Caco-2 (cell line): ENCODE measurements at regions not wholly inside any gene's neighbourhood (a gene's known extent, or its start where the extent isn't known, plus 50 kb on each side); places are given as distances from the start of the nearest gene placed in this dataset.
"Not testable (repeated sequence)": the region's sequence is repeated elsewhere in the genome, so short reads cannot be mapped to it uniquely, and the experiment has no call there.

Experiments used
- BruUV-seq: library from RNA; stranded (reverse); fragments of 400-500 nt; replicated peaks from 2 replicates; lab custom pipeline; 2021; lab: Mats Ljungman, UMichigan
- CTCF ChIA-PET: fragments of 300-600 bp; sonication (Branson Sonifier 250); formaldehyde crosslinking; loops from one replicate; lab custom pipeline; 2022; ENCODE audit warnings: antibody characterized with exemption; lab: Charles Lee
- POLR2A ChIA-PET: fragments of 300-600 bp; sonication (Branson Sonifier 250); formaldehyde crosslinking; loops from one replicate; lab custom pipeline; 2022; ENCODE audit warnings: antibody characterized with exemption; lab: Charles Lee
- DNase-seq, 2 experiments: peaks; one replicate each; pipeline versions ENCODE4 v3.0.0 to v3.0.0-alpha.2; 2020 to 2022
- H3K27me3 ChIP-seq: replicated peaks from 2 replicates; pipeline ENCODE4 v1.6.0; 2011; ENCODE audit warnings: low read length; ENCODE audit not compliant: control insufficient read depth, insufficient read depth
- H3K36me3 ChIP-seq: 2 replicates; pipeline ENCODE4 v1.5.1; 2011; ENCODE audit warnings: low read length; ENCODE audit not compliant: control insufficient read depth, insufficient read depth
- H3K4me1 ChIP-seq: fragments of 250-450 bp; sonication (Bioruptor Pico); 2 replicates; pipeline ENCODE4 v1.5.1; 2020; ENCODE audit warnings: mild to moderate bottlenecking
- H3K4me3 ChIP-seq: 2 replicates; pipeline ENCODE4 v1.5.1; 2011; ENCODE audit warnings: low read depth, mild to moderate bottlenecking, control low read depth, low read length
- H3K9me3 ChIP-seq: fragments of 250-450 bp; sonication (Bioruptor Pico); 2 replicates; pipeline ENCODE4 v1.5.1; 2020; ENCODE audit warnings: mild to moderate bottlenecking, moderate library complexity
- H3K27ac Mint-ChIP-seq: one replicate; pipeline ENCODE4 v1.8.0; 2022; ENCODE audit warnings: mixed read lengths; ENCODE audit not compliant: unreplicated experiment
- H3K27me3 Mint-ChIP-seq: one replicate; pipeline ENCODE4 v1.8.0; 2022; ENCODE audit warnings: mixed read lengths; ENCODE audit not compliant: insufficient read depth, unreplicated experiment
- H3K36me3 Mint-ChIP-seq: one replicate; pipeline ENCODE4 v1.8.0; 2022; ENCODE audit warnings: mild to moderate bottlenecking, mixed read lengths; ENCODE audit not compliant: insufficient read depth, unreplicated experiment
- H3K4me1 Mint-ChIP-seq: one replicate; pipeline ENCODE4 v1.8.0; 2022; ENCODE audit warnings: low read depth, mixed read lengths; ENCODE audit not compliant: unreplicated experiment
- H3K4me3 Mint-ChIP-seq: one replicate; pipeline ENCODE4 v1.8.0; 2022; ENCODE audit warnings: mild to moderate bottlenecking, moderate library complexity, mixed read lengths; ENCODE audit not compliant: unreplicated experiment
- H3K9me3 Mint-ChIP-seq: one replicate; pipeline ENCODE4 v1.8.0; 2022; ENCODE audit warnings: mixed read lengths; ENCODE audit not compliant: unreplicated experiment
- CTCF ChIP-seq, 2 experiments: fragments of 200-600 bp in 1 of 2; IDR thresholded peaks; 1 replicate in 1 of 2; 2 replicates in 1 of 2; pipeline versions ENCODE4 v1.5.1 to v1.8.0; 2011 to 2022; ENCODE audit warnings: antibody characterized with exemption in 1 of 2, control low read depth in 1 of 2, inconsistent platforms in 1 of 2, low read depth in 1 of 2, low read length in 1 of 2, mild to moderate bottlenecking in 1 of 2, moderate library complexity in 1 of 2; ENCODE audit not compliant: insufficient read depth in 1 of 2, severe bottlenecking in 1 of 2, unreplicated experiment in 1 of 2
- intact Hi-C: fragments of 100-400 bp; cut with micrococcal nuclease; formaldehyde crosslinking; loops from one replicate; pipeline ENCODE4 v1.10.0; 2022; ENCODE audit not compliant: unreplicated experiment

DNA sequence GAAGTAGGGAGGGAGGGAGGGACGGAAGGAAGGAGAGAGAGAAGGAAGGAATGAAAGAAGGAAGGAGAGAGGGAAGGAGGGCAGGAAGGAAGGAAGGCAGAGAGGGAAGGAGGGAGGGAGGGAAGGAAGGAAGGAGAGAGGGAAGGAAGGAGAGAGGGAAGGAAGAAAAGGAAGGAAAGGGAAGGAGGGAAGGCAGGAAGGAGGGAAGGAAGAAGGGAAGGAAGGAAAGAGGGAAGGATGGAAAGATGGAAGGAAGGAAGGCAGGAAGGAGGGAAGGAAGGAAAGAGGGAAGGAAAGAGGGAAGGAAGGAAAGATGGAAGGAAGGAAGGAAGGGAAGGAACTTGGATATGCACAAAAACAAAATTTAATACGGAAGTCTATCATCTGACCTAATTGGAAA lies 844.5 kb upstream of the DEFB115 start:
- Mint-ChIP-seq H3K27ac (no peak overlapping the region), H3K27me3 (no peaks in the 10 kb centered on the region), H3K4me1 (no peaks in the 10 kb centered on the region), H3K36me3 (no peaks in the 10 kb centered on the region), H3K9me3 (peaks cover 12% of the 10 kb centered on the region), H3K4me3 (no peak overlapping the region)
- H3K27me3 ChIP-seq: no peaks in the 10 kb centered on the region
- ChIA-PET CTCF (no interaction called here), POLR2A (no interaction called here)
- H3K4me1 ChIP-seq: no peaks in the 10 kb centered on the region
- no peak for TF ChIP-seq CTCF (IDR thresholded peaks at IDR 0.05; ENCODE audit: insufficient read depth in 1 of 2, low read depth in 1 of 2, low read length in 1 of 2, severe bottlenecking in 1 of 2, unreplicated experiment in 1 of 2)
- H3K36me3 ChIP-seq: no peaks in the 10 kb centered on the region
- DNase-seq: no peak
- no peak overlapping the region for H3K4me3 ChIP-seq
- intact Hi-C loops: no loop called here
- no TSS peak for BruUV-seq
- H3K9me3 ChIP-seq: peaks cover 9% of the 10 kb centered on the region; the same call in 1 of the 2 replicates

GRCh38 chr20:30417387-30417786 lies 840.1 kb upstream of the DEFB115 start:
- H3K9me3 Mint-ChIP-seq, H3K27me3 ChIP-seq, POLR2A ChIA-PET, DNase-seq, H3K27me3 Mint-ChIP-seq, CTCF ChIA-PET, BruUV-seq, H3K27ac Mint-ChIP-seq, H3K4me1 Mint-ChIP-seq, H3K9me3 ChIP-seq, H3K36me3 ChIP-seq, H3K4me3 Mint-ChIP-seq, H3K4me3 ChIP-seq, H3K36me3 Mint-ChIP-seq, H3K4me1 ChIP-seq, intact Hi-C loops: not testable (repeated sequence)

GRCh38 chr20:30418378-30418777 lies 839.1 kb upstream of the DEFB115 start:
- H3K9me3 Mint-ChIP-seq, DNase-seq, BruUV-seq, H3K27ac Mint-ChIP-seq, H3K4me3 Mint-ChIP-seq, H3K27me3 ChIP-seq, H3K36me3 ChIP-seq, H3K27me3 Mint-ChIP-seq, intact Hi-C loops, H3K36me3 Mint-ChIP-seq, H3K9me3 ChIP-seq, H3K4me1 Mint-ChIP-seq, H3K4me3 ChIP-seq, CTCF ChIA-PET, H3K4me1 ChIP-seq, POLR2A ChIA-PET: not testable (repeated sequence)

DNA sequence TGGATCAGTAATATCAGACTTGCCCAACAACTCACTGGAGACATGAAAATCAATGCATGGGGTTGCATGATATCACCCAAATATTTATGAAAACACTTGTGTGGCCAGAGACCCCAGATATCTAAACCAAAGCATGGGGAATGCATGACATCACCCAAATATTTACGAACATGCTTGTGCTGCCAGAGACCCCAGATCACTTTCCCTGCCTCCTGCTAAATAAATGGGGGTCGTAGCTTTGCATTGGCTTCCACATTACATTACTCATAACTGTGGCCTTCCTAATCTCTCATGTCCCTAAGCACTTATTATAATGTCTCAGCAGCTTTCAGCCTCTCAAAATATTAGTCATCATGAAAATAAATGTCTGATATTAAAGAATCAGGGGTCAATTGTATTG lies 838.0 kb upstream of the DEFB115 start:
- Histone ChIP-seq H3K27me3 (no peaks in the 10 kb centered on the region), H3K4me3 (no peak overlapping the region), H3K4me1 (no peaks in the 10 kb centered on the region), H3K36me3 (no peaks in the 10 kb centered on the region), H3K9me3 (no peaks in the 10 kb centered on the region; the same call in 1 of the 2 replicates)
- Mint-ChIP-seq H3K36me3 (no peaks in the 10 kb centered on the region), H3K27ac (no peak overlapping the region), H3K4me3 (no peak overlapping the region), H3K4me1 (no peaks in the 10 kb centered on the region), H3K9me3 (no peaks in the 10 kb centered on the region), H3K27me3 (no peaks in the 10 kb centered on the region)
- no TSS peak for BruUV-seq
- intact Hi-C loops: no loop called here
- no peak for DNase-seq
- TF ChIP-seq CTCF (IDR thresholded peaks at IDR 0.05; ENCODE audit: insufficient read depth in 1 of 2, low read depth in 1 of 2, low read length in 1 of 2, severe bottlenecking in 1 of 2, unreplicated experiment in 1 of 2): no peak
- CTCF ChIA-PET: no interaction called here
- POLR2A ChIA-PET: no interaction called here

- CTCF ChIA-PET, H3K27ac Mint-ChIP-seq, H3K9me3 ChIP-seq, H3K36me3 ChIP-seq, H3K36me3 Mint-ChIP-seq, H3K4me3 ChIP-seq, intact Hi-C loops, DNase-seq, H3K4me1 ChIP-seq, POLR2A ChIA-PET, H3K9me3 Mint-ChIP-seq, BruUV-seq, H3K4me3 Mint-ChIP-seq, H3K4me1 Mint-ChIP-seq, H3K27me3 ChIP-seq, H3K27me3 Mint-ChIP-seq: not testable (repeated sequence)
Observed at GRCh38 chr20:30419871-30420420, 837.5 kb upstream of the DEFB115 start.
